ENCODE measurements at regions not wholly inside any gene's neighbourhood (a gene's known extent, or its start where the extent isn't known, plus 50 kb on each side); places are given as distances from the start of the nearest gene placed in this dataset.

DNA sequence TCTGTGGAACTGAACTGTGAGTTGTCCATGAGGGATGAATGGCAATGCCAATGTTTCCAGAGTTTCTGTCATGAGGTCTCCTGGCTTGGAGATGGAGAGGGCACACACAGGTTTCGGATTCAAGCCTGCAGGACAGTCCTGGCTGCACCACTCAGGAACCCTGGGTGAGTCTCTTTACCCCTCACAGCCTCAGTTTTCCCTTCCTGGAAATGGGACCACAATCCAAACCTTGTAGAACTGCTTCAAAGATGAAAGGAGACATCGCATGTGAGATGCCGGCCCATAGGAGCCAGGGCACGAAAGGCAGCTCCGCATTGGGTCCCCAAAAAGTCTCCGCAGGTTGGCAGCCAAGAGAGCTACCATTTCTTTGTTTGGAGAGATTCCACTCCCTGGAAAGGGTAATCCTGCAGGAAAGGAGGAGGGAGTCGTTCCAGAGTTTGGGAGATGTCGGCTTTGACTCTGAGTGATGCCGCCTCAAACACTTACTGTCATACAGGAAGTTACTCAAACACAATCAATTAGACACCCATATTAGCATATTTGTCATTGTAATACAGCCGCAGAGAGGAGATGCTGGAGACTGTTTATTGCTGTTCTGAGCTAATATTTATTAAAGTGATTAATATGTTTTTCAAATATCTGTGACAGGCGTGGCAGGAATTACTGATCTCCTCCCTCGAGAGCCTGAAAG is 318.3 kb downstream of the MN1 start:
- Histone ChIP-seq H3K27ac (no peak overlapping the region), H3K9me3 (no peaks in the 10 kb centered on the region), H3K4me1 (no peaks in the 10 kb centered on the region), H3K4me3 (no peak overlapping the region), H3K27me3 (no peaks in the 10 kb centered on the region), H3K36me3 (no peaks in the 10 kb centered on the region)
- DNase-seq (ENCODE audit: low spot score): no peak
- TF ChIP-seq CTCF (IDR thresholded peaks at IDR 0.05): no peak

GRCh38 chr22:27485842-27486241 is 315.7 kb downstream of the MN1 start:
- no peak for DNase-seq (ENCODE audit: low spot score)
- no peak overlapping the region for H3K4me3 ChIP-seq
- TF ChIP-seq CTCF (IDR thresholded peaks at IDR 0.05): no peak
- H3K36me3 ChIP-seq: no peaks in the 10 kb centered on the region
- no peaks in the 10 kb centered on the region for H3K27me3 ChIP-seq
- no peaks in the 10 kb centered on the region for H3K4me1 ChIP-seq
- no peaks in the 10 kb centered on the region for H3K9me3 ChIP-seq
- H3K27ac ChIP-seq: no peak overlapping the region

GRCh38 chr22:27487600-27488452 is 313.7 kb downstream of the MN1 start:
- Histone ChIP-seq H3K27me3 (no peaks in the 10 kb centered on the region), H3K36me3 (no peaks in the 10 kb centered on the region), H3K4me3 (no peak overlapping the region), H3K27ac (no peak overlapping the region), H3K4me1 (no peaks in the 10 kb centered on the region), H3K9me3 (peaks cover 0 to 7% of the 10 kb centered on the region in 2 donors)
- no peak for DNase-seq (ENCODE audit: low spot score)
- TF ChIP-seq CTCF (IDR thresholded peaks at IDR 0.05): no peak

DNA sequence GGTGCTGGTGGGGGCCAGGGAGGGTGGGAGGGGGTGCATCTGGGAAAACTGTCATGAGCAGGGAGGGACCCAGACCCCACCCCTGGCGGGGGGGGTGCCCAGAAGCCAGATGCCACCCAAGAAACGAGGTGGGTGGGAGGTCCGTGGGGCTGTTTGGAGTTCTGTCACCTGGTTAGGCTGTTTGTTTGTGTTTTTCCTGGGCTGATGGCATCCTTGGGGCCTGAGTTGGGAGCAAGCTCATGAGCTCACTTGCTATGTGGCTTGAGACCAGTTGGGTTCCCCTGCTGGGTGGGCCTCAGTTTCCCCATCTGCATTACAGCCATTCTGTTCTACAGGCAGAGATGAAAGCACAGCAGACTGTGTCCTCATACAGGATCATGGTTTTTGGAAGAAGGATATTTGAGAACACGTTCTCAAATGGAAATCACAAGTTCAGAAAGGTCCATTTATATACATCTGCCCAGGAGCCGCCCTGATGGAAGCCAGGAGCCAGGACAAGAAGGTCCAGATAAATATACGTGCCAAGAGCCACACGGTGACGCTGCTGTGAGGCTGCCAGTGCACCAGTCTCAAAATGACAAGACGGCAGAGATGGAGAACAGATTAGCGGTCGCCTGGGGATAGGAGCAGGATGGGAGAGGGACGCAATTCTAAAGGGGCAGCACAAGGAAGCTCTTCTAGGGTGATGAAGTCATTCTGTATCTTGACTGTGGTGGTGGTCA is 312.9 kb downstream of the MN1 start:
- no peaks in the 10 kb centered on the region for H3K4me1 ChIP-seq
- peaks cover 0 to 11% of the 10 kb centered on the region in 2 donors for H3K9me3 ChIP-seq
- no peak overlapping the region for H3K27ac ChIP-seq
- no peaks in the 10 kb centered on the region for H3K36me3 ChIP-seq
- no peaks in the 10 kb centered on the region for H3K27me3 ChIP-seq
- DNase-seq (ENCODE audit: low spot score): no peak
- H3K4me3 ChIP-seq: no peak overlapping the region
- TF ChIP-seq CTCF (IDR thresholded peaks at IDR 0.05): peak in 1 of 2 donors; percentile 43

DNA sequence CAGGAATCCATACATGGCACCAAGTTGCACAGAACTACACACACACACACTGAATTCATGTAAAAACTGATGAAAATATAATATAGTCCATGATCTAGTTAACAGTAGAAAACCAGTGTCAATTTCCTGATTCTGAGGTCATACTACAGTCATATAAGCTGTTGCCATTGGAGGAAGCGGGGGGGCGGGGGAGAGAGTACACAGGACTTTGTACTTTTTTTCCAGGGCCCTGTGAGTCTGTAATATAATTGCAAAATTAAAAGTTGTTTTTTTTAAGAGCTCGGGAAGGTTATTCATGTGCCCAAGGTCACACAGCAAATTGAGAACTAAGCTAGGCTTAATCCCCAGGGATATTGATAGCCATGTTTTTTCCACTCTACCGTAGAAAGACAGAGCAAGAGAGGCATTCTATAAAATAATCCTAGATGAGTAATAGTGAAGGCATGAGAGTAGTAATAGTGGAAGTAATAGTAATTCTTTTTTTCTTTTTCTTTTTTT is 312.3 kb downstream of the MN1 start:
- Histone ChIP-seq H3K27me3 (no peaks in the 10 kb centered on the region), H3K36me3 (no peaks in the 10 kb centered on the region), H3K9me3 (peaks cover 0 to 11% of the 10 kb centered on the region in 2 donors), H3K4me3 (no peak overlapping the region), H3K27ac (no peak overlapping the region), H3K4me1 (no peaks in the 10 kb centered on the region)
- no peak for DNase-seq (ENCODE audit: low spot score)
- TF ChIP-seq CTCF (IDR thresholded peaks at IDR 0.05): no peak

Data from right atrium auricular region (tissue), 2 donors.